ENCODE measurements at regions not wholly inside any gene's neighbourhood (a gene's known extent, or its start where the extent isn't known, plus 50 kb on each side); places are given as distances from the start of the nearest gene placed in this dataset.

DNA sequence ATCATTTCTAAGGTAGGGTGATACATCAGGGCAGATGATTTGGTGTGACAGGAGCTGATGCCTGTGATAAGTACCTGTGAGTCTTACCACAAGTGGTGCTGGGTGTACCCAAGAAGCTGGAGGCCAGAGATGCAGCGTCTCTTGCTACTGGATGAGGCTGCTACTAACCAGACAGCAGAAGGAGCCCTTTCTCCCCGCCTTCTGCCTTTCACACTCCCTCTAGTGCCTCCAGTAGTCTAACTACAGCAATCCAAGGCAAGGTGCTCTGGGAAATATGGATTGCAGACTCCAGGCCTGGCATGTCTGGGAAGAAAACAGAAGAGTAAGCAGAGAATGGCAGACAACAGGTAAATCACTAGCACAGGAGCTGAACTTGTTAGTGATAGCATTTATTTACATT lies 470.8 kb downstream of the NKX6-1 start:
- H3K4me3 ChIP-seq, result no peak overlapping the region
- no peak for DNase-seq (ENCODE audit: low spot score)
- TF ChIP-seq, protein P1, sequence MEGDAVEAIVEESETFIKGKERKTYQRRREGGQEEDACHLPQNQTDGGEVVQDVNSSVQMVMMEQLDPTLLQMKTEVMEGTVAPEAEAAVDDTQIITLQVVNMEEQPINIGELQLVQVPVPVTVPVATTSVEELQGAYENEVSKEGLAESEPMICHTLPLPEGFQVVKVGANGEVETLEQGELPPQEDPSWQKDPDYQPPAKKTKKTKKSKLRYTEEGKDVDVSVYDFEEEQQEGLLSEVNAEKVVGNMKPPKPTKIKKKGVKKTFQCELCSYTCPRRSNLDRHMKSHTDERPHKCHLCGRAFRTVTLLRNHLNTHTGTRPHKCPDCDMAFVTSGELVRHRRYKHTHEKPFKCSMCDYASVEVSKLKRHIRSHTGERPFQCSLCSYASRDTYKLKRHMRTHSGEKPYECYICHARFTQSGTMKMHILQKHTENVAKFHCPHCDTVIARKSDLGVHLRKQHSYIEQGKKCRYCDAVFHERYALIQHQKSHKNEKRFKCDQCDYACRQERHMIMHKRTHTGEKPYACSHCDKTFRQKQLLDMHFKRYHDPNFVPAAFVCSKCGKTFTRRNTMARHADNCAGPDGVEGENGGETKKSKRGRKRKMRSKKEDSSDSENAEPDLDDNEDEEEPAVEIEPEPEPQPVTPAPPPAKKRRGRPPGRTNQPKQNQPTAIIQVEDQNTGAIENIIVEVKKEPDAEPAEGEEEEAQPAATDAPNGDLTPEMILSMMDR (IDR thresholded peaks at IDR 0.05), result no peak

DNA sequence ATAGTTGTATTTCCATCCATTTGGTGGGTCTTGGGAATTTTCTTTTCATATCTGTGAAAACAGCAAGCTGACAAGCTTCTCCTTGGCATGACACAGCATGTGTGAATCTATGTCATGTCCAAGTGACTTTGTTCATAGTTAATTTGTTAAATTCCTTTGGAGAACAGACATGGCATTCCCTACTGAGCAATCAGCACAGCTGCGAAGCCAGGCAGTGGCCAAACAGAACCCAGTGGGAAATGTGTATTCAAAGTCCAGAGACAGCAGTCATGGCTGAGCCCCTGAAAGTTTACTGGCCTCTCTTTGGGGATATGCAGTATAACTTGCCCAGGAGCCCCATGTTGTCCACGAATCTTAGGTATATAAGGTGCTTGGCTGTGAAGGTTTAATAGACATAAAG lies 474.7 kb downstream of the NKX6-1 start:
- H3K4me3 ChIP-seq, result no peak overlapping the region
- DNase-seq (ENCODE audit: low spot score), result no peak
- TF ChIP-seq, protein P1 (IDR thresholded peaks at IDR 0.05), result no peak
- no peaks in the 10 kb centered on the region for H3K36me3 ChIP-seq
- H3K9me3 ChIP-seq, result no peaks in the 10 kb centered on the region
- no peaks in the 10 kb centered on the region for H3K27me3 ChIP-seq
- H3K4me1 ChIP-seq, result no peaks in the 10 kb centered on the region
- H3K27ac ChIP-seq, result no peak overlapping the region

More for the DNA sequence above, 470.8 kb downstream of the NKX6-1 start:
- H3K27ac ChIP-seq, result no peak overlapping the region
- H3K9me3 ChIP-seq, result no peaks in the 10 kb centered on the region
- H3K36me3 ChIP-seq, result no peaks in the 10 kb centered on the region
- H3K27me3 ChIP-seq, result no peaks in the 10 kb centered on the region
- no peaks in the 10 kb centered on the region for H3K4me1 ChIP-seq

DNA sequence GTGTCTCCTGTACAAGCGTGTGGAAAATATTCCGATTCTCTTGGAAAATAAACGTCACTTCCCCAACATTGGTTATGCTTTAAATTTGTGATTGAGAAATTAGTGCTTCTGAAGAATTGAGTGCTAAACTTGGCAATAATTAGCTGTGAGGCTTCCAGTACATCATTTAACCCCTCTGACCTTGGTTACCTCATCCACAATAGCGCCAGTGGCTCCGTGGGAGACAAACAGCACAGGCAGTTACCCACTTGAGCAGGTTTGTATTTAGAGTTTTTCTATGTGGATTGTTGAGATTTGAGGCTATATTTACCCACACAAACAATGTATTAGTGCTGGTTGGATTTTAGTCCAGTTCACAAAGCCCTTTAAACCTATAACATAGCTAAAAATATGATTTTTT lies 476.5 kb downstream of the NKX6-1 start:
- TF ChIP-seq, protein P1 (IDR thresholded peaks at IDR 0.05), result no peak
- DNase-seq (ENCODE audit: low spot score), result no peak
- Histone ChIP-seq H3K27ac (no peak overlapping the region), H3K4me3 (no peak overlapping the region), H3K9me3 (no peaks in the 10 kb centered on the region), H3K27me3 (no peaks in the 10 kb centered on the region), H3K36me3 (no peaks in the 10 kb centered on the region), H3K4me1 (no peaks in the 10 kb centered on the region)

DNA sequence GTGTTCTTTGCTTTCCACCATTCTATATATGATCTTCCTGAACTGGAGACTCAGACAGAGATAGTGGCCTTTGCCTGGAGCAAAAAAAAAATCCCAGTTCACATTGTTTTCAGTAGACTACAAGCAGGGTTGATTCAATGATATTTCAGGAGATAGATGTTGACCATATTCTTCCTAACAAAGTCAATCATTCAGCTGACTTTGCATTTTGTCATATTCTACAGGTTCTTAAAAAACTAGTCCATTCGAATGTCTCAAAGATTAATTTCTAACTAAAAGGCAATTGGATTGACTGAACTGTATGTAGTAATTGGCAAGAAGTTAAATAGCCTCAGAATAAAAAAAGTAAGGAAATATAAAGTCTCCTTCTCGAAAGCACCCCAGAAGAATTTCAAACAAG lies 479.5 kb downstream of the NKX6-1 start:
- DNase-seq (ENCODE audit: low spot score), result no peak
- no peak overlapping the region for H3K4me3 ChIP-seq
- TF ChIP-seq, protein P1 (IDR thresholded peaks at IDR 0.05), result no peak
- H3K4me1 ChIP-seq, result no peaks in the 10 kb centered on the region
- no peak overlapping the region for H3K27ac ChIP-seq
- no peaks in the 10 kb centered on the region for H3K9me3 ChIP-seq
- no peaks in the 10 kb centered on the region for H3K36me3 ChIP-seq
- no peaks in the 10 kb centered on the region for H3K27me3 ChIP-seq

DNA sequence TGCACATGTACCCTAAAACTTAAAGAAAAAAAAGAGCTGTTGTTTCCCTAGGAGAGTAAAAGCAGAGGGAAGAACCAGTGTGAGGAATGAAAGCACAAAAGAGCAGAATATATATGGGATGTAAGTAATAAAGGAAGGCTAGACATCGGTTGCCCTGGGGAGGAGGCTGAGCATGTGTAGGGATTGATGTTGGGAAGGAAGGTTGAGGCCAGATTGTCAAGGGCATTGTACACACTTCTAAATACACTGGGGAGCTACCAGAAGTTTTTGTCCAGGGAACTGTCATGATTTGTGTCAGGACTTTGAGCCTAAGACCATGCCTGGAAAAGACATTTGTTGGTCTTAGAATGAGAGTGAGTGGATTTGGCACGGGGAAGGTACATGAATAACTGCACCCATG lies 467.1 kb downstream of the GPAT3 start:
- Histone ChIP-seq H3K4me3 (no peak overlapping the region), H3K4me1 (no peaks in the 10 kb centered on the region), H3K27ac (no peak overlapping the region), H3K9me3 (no peaks in the 10 kb centered on the region), H3K27me3 (no peaks in the 10 kb centered on the region), H3K36me3 (no peaks in the 10 kb centered on the region)
- no peak for DNase-seq (ENCODE audit: low spot score)
- TF ChIP-seq, protein P1 (IDR thresholded peaks at IDR 0.05), result no peak

DNA sequence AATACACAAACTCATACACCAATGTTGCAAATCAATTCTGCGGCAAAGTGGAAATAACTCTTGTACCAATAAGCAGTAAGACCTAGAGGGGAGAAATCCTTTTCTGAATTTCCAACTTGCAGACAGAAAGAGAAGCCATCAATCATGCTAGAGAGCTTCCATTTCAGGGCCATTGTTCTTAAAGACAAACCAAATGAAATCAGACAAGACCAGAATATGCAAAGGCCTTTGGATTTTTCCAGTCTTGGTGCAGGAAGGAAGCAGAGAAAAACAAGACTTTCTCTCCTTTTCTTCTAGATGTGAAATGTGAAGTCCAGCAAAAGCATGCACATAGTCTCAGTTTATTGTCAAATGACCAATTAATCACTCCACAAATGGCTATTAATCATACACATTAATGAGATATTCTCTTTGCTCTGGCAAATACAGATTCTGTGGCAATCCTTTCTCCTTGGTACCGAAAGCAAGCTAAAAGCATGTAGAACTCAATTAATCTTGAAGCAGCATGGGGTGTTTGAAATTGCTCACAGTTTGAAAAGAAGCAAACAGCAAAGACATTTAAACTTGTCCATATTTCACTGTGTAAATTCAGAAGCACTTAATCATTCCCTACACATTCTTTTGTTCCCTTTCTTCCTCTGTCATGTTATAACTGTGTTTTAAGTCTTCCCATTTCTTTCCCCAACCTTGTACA lies 466.1 kb downstream of the GPAT3 start:
- H3K4me3 ChIP-seq, result no peak overlapping the region
- DNase-seq (ENCODE audit: low spot score), result no peak
- TF ChIP-seq, protein P1 (IDR thresholded peaks at IDR 0.05), result no peak

More for the DNA sequence above, 466.1 kb downstream of the GPAT3 start:
- Histone ChIP-seq H3K27me3 (no peaks in the 10 kb centered on the region), H3K27ac (no peak overlapping the region), H3K4me1 (no peaks in the 10 kb centered on the region), H3K36me3 (no peaks in the 10 kb centered on the region), H3K9me3 (no peaks in the 10 kb centered on the region)

Data from right atrium auricular region (tissue), 2 donors.